Activated naive CD8-positive, alpha-beta T cell treated with anti-CD3 and anti-CD28 coated beads, Interleukin-2, amount 10 ng/mL, durations not matched to agents 7 days and 5 days (primary cell): ENCODE measurements at regions not wholly inside any gene's neighbourhood (a gene's known extent, or its start where the extent isn't known, plus 50 kb on each side); places are given as distances from the start of the nearest gene placed in this dataset.
"Not testable (repeated sequence)": the region's sequence is repeated elsewhere in the genome, so short reads cannot be mapped to it uniquely, and the experiment has no call there.

Experiments used
- ATAC-seq: fragments of 150-1000 bp; cut with Tn5 transposase; one replicate; pipeline ENCODE4 v1.10.0; 2021; ENCODE audit warnings: low read depth, moderate library complexity
- POLR2A ChIA-PET: fragments of 350-600 bp; sonication (Branson Sonifier 250); formaldehyde crosslinking; loops from one replicate; lab custom pipeline; 2021; ENCODE audit warnings: antibody characterized with exemption; lab: Charles Lee
- DNase-seq: peaks from one replicate; pipeline ENCODE4 v3.0.0; 2021
- H3K27ac Mint-ChIP-seq: one replicate; pipeline ENCODE4 v1.8.0; 2022; ENCODE audit warnings: mild to moderate bottlenecking, mixed read lengths
- H3K27me3 Mint-ChIP-seq: one replicate; pipeline ENCODE4 v1.8.0; 2022; ENCODE audit warnings: mild to moderate bottlenecking, moderate library complexity, mixed read lengths
- H3K36me3 Mint-ChIP-seq: one replicate; pipeline ENCODE4 v1.8.0; 2021; ENCODE audit warnings: mild to moderate bottlenecking, mixed read lengths
- H3K4me1 Mint-ChIP-seq: one replicate; pipeline ENCODE4 v1.8.0; 2021; ENCODE audit warnings: mixed read lengths
- H3K4me3 Mint-ChIP-seq: one replicate; pipeline ENCODE4 v1.8.0; 2022; ENCODE audit warnings: mild to moderate bottlenecking, moderate library complexity, mixed read lengths
- H3K9me3 Mint-ChIP-seq: one replicate; pipeline ENCODE4 v1.8.0; 2021; ENCODE audit warnings: mixed read lengths

- Mint-ChIP-seq H3K27ac (no peak overlapping the region), H3K9me3 (no peaks in the 10 kb centered on the region), H3K27me3 (no peaks in the 10 kb centered on the region), H3K36me3 (no peaks in the 10 kb centered on the region), H3K4me1 (peaks cover 19% of the 10 kb centered on the region), H3K4me3 (no peak overlapping the region)
- no peak for DNase-seq
- ATAC-seq: no peak
- POLR2A ChIA-PET: interaction anchor here (1.3 to 1.5 kb wide), 2 partner anchors 397 to 543 kb away, joined by 5 read pairs; no protein-coding TSS in a partner anchor
Measured at GRCh38 chrX:13489454-13489853, 79.9 kb upstream of the EGFL6 start.

- POLR2A ChIA-PET: interaction anchor here (0.6 to 1.6 kb wide), 14 partner anchors 14 to 544 kb away, joined by 3 to 11 read pairs (median 3); partner anchors contain the start of gene TMSB4X
- Mint-ChIP-seq H3K27ac (peak overlapping the region; percentile 70), H3K4me1 (peaks cover 24% of the 10 kb centered on the region), H3K27me3 (no peaks in the 10 kb centered on the region), H3K4me3 (no peak overlapping the region), H3K9me3 (no peaks in the 10 kb centered on the region), H3K36me3 (no peaks in the 10 kb centered on the region)
- peak; percentile 68 for ATAC-seq
- no peak for DNase-seq
Measured at GRCh38 chrX:13487731-13488505, 81.5 kb upstream of the EGFL6 start.

GRCh38 chrX:13485167-13485566, 84.2 kb upstream of the EGFL6 start:
- H3K27ac Mint-ChIP-seq: no peak overlapping the region
- H3K36me3 Mint-ChIP-seq: peaks cover 2% of the 10 kb centered on the region
- H3K4me1 Mint-ChIP-seq: peaks cover 23% of the 10 kb centered on the region
- POLR2A ChIA-PET: interaction anchor here (0.6 kb wide), 1 partner anchor 507 kb away, joined by 3 read pairs; no protein-coding TSS in a partner anchor
- no peak for DNase-seq
- ATAC-seq: no peak
- no peak overlapping the region for H3K4me3 Mint-ChIP-seq
- H3K9me3 Mint-ChIP-seq: no peaks in the 10 kb centered on the region
- no peaks in the 10 kb centered on the region for H3K27me3 Mint-ChIP-seq

GRCh38 chrX:13483773-13484172, 85.6 kb upstream of the EGFL6 start:
- ATAC-seq (peak; percentile 50), DNase-seq (no peak)
- no peak overlapping the region for H3K4me3 Mint-ChIP-seq
- peaks cover 6% of the 10 kb centered on the region for H3K36me3 Mint-ChIP-seq
- H3K9me3 Mint-ChIP-seq: no peaks in the 10 kb centered on the region
- peaks cover 23% of the 10 kb centered on the region for H3K4me1 Mint-ChIP-seq
- POLR2A ChIA-PET: no interaction called here
- no peak overlapping the region for H3K27ac Mint-ChIP-seq
- peaks cover 2% of the 10 kb centered on the region for H3K27me3 Mint-ChIP-seq

- peaks cover 6% of the 10 kb centered on the region for H3K36me3 Mint-ChIP-seq
- no peak overlapping the region for H3K27ac Mint-ChIP-seq
- peaks cover 2% of the 10 kb centered on the region for H3K27me3 Mint-ChIP-seq
- POLR2A ChIA-PET: no interaction called here
- no peaks in the 10 kb centered on the region for H3K9me3 Mint-ChIP-seq
- no peak overlapping the region for H3K4me3 Mint-ChIP-seq
- H3K4me1 Mint-ChIP-seq: peaks cover 19% of the 10 kb centered on the region
- no peak for DNase-seq
- no peak for ATAC-seq
Measured at GRCh38 chrX:13482746-13483541, 86.5 kb upstream of the EGFL6 start.

- H3K9me3 Mint-ChIP-seq, H3K27me3 Mint-ChIP-seq, H3K27ac Mint-ChIP-seq, H3K36me3 Mint-ChIP-seq, ATAC-seq, DNase-seq, H3K4me3 Mint-ChIP-seq, POLR2A ChIA-PET, H3K4me1 Mint-ChIP-seq: not testable (repeated sequence)
Measured at GRCh38 chrX:13480780-13481179, 88.6 kb upstream of the EGFL6 start.

GRCh38 chrX:13479452-13479813, 90.0 kb upstream of the EGFL6 start:
- H3K27ac Mint-ChIP-seq: no peak overlapping the region
- H3K4me1 Mint-ChIP-seq: peaks cover 9% of the 10 kb centered on the region
- H3K36me3 Mint-ChIP-seq: peaks cover 6% of the 10 kb centered on the region
- POLR2A ChIA-PET: no interaction called here
- no peak overlapping the region for H3K4me3 Mint-ChIP-seq
- H3K27me3 Mint-ChIP-seq: peaks cover 2% of the 10 kb centered on the region
- DNase-seq (no peak), ATAC-seq (no peak)
- H3K9me3 Mint-ChIP-seq: no peaks in the 10 kb centered on the region

GRCh38 chrX:13478740-13479451, 90.5 kb upstream of the EGFL6 start:
- H3K27me3 Mint-ChIP-seq: peaks cover 2% of the 10 kb centered on the region
- no peak overlapping the region for H3K4me3 Mint-ChIP-seq
- no peaks in the 10 kb centered on the region for H3K9me3 Mint-ChIP-seq
- H3K36me3 Mint-ChIP-seq: peaks cover 6% of the 10 kb centered on the region
- peaks cover 13% of the 10 kb centered on the region for H3K4me1 Mint-ChIP-seq
- H3K27ac Mint-ChIP-seq: no peak overlapping the region
- POLR2A ChIA-PET: no interaction called here
- DNase-seq: no peak
- ATAC-seq: no peak

- no peak for ATAC-seq
- H3K9me3 Mint-ChIP-seq: no peaks in the 10 kb centered on the region
- H3K36me3 Mint-ChIP-seq: peaks cover 6% of the 10 kb centered on the region
- peaks cover 14% of the 10 kb centered on the region for H3K4me1 Mint-ChIP-seq
- no peak overlapping the region for H3K4me3 Mint-ChIP-seq
- DNase-seq: no peak
- POLR2A ChIA-PET: no interaction called here
- peaks cover 2% of the 10 kb centered on the region for H3K27me3 Mint-ChIP-seq
- H3K27ac Mint-ChIP-seq: no peak overlapping the region
Measured at GRCh38 chrX:13476384-13476783, 93.0 kb upstream of the EGFL6 start.

- ATAC-seq (peak; percentile 60), DNase-seq (no peak)
- Mint-ChIP-seq H3K9me3 (no peaks in the 10 kb centered on the region), H3K36me3 (peaks cover under 1% of the 10 kb centered on the region), H3K4me3 (peak overlapping the region; percentile 68), H3K27ac (peak overlapping the region; percentile 89), H3K4me1 (peaks cover 19% of the 10 kb centered on the region), H3K27me3 (peaks cover under 1% of the 10 kb centered on the region)
- POLR2A ChIA-PET: interaction anchor here (0.9 to 1.2 kb wide), 3 partner anchors 13 to 497 kb away, joined by 3 to 4 read pairs (median 3); no protein-coding TSS in a partner anchor
Measured at GRCh38 chrX:13474164-13474516, 95.3 kb upstream of the EGFL6 start.

GRCh38 chrX:13473442-13474163, 95.8 kb upstream of the EGFL6 start:
- POLR2A ChIA-PET: interaction anchor here (0.9 to 1.2 kb wide), 3 partner anchors 14 to 496 kb away, joined by 3 to 4 read pairs (median 3); no protein-coding TSS in a partner anchor
- ATAC-seq (peak; percentile 52), DNase-seq (no peak)
- Mint-ChIP-seq H3K4me3 (peak overlapping the region; percentile 68), H3K27me3 (no peaks in the 10 kb centered on the region), H3K4me1 (peaks cover 19% of the 10 kb centered on the region), H3K9me3 (no peaks in the 10 kb centered on the region), H3K27ac (peak overlapping the region; percentile 89), H3K36me3 (no peaks in the 10 kb centered on the region)

- H3K36me3 Mint-ChIP-seq: no peaks in the 10 kb centered on the region
- no peaks in the 10 kb centered on the region for H3K27me3 Mint-ChIP-seq
- H3K27ac Mint-ChIP-seq: peak overlapping the region; percentile 89
- POLR2A ChIA-PET: interaction anchor here (1.2 kb wide), 1 partner anchor 383 kb away, joined by 3 read pairs; no protein-coding TSS in a partner anchor
- no peak overlapping the region for H3K4me3 Mint-ChIP-seq
- H3K9me3 Mint-ChIP-seq: no peaks in the 10 kb centered on the region
- no peak for ATAC-seq
- H3K4me1 Mint-ChIP-seq: peaks cover 19% of the 10 kb centered on the region
- DNase-seq: no peak
Measured at GRCh38 chrX:13472975-13473374, 96.4 kb upstream of the EGFL6 start.
